DMS 273 (cell line): ENCODE measurements at regions not wholly inside any gene's neighbourhood (a gene's known extent, or its start where the extent isn't known, plus 50 kb on each side); places are given as distances from the start of the nearest gene placed in this dataset.

Source experiments
- DNase-seq: peaks from one replicate; lab custom pipeline; 2025; ENCODE audit not compliant: unreplicated experiment; lab: John Stamatoyannopoulos, UW

DNA sequence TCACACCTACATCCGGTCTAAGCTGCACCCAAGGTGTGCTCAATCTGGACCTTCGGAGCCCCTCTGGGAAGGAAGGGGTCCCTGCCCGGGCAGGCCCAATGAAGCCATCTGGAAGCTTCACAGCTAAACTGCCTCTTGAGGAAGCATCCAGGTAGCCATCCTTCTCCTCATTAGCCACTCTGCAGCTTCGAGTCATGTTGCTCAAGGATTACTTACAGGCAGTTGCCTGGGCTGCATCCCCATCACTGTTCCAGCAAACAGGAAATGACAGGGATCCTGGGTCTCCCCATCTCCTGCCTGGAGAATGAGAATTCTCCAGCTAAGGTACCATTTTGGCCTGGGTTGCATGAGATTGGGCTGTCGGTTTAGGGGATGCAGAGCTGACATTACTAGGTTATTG is 91.7 kb downstream of the ERMARD start:
- no peak for DNase-seq

DNA sequence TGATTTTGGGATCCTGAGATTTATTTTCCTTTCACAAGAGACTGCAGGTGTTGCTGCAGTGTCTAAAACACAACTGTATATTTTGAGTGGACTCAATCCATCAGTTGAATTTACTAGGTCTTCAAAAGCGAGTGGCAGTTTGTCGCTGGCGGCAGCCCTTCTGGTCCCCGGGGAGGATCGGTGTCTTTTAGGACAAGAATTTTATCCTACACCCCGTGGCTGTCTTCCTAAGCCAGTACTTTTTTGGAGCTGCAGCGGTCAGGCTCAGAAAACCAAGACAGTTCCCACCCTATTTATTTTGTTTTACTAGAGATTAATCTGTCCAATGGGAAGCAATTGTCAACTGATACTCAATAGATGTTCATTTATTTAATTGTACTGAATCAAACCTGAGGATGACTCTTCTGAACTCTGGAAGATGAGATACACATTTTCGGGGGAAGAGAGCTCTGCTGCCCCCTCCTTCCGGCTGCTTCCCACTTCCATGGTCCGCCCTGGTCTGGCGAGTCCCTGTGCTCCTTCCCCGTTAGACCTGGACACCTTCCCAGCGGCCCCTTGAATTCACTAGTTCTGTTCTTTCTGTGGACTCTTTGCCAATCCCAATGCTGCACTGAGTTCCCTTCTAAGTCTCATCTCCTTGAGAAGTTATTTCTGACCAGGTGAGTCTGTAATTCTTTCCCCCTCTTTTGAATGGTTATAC is 90.6 kb downstream of the ERMARD start:
- DNase-seq, result no peak

DNA sequence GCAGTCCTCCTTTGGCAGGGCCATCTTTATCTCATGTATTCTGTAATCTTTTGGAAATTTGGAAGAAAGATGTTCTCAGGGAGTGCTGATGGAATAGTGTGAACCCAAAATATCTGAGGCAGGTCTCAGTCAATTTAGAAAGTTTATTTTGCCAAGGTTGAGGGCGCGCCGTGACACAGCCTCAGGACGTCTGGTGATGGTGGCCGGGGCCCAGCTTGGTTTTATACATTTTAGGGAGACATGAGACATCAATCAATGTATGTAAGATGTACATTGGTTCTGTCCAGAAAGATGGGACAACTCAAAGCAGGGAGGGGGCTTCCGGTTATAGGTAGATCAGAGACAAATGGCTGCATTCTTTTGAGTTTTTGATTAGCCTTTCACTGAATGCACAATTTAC is 89.8 kb downstream of the ERMARD start:
- DNase-seq, result no peak

DNA sequence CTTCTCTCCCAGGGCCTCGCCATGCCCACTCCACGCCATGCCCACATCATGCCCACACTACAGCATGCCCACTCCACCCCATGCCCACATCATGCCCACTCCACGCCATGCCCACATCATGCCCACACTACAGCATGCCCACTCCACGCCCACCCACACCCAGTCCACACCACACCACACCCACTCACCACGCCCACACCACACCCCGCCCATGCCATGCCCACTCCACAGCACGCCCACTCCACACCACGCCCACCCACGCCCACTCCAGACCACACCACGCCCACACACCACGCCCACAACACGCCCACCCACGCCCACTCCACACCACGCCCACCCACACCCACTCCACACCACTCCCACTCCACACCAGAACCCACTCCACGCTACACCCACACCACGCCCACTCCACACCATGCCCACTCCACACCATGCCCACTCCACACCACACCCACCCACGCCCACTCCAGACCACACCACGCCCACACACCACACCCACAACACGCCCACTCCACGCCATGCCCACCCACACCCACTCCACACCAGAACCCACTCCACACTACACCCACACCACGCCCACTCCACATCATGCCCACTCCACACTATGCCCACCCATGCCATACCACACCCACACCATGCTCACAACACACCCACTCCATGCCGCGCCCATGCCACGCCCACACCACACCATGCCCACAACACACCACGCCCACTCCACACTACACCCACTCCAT is 88.6 kb downstream of the ERMARD start:
- no peak for DNase-seq

DNA sequence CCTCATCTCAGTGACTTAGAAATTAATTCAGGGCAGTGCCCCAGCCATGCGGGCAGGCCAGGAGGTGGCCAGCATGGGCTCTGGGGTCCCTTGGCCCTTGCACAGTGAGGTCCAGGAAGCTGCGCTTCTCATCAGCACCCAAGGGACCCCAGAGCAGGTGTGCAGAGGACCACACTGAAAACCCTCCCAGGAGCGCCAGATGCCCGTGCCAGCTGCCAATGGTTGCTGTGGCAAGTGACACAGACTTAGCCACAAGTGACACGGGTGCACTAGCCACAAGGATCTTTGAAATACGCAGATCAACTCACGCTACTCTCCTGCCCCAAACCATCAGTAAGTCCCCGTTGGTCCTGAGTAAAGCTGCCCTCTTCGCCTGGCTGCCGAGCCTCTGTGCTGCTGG is 88.1 kb downstream of the ERMARD start:
- peak; percentile 35 for DNase-seq

DNA sequence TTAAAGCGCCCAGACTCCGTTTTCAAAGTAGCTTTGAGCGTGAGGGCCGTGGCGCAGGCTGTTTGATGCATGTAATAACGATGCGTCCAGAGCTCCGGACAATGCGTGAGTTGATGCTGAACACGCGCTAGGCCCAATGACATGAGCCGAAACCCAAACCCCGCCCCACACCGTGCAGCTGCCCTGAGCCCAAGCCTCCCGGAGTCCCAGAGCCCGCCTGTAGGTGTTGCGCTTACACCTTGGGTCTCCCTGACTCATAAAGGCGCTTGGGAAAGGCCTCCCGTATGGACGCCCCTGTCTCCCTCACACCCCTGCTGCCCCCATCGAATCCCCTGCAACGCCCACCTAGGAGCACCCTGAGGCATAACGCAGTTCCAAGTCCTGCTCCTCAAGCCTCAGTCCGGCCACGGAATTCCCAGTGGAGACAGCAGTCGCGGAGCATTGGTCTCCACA is 87.6 kb downstream of the ERMARD start:
- DNase-seq, result peak; percentile 73

DNA sequence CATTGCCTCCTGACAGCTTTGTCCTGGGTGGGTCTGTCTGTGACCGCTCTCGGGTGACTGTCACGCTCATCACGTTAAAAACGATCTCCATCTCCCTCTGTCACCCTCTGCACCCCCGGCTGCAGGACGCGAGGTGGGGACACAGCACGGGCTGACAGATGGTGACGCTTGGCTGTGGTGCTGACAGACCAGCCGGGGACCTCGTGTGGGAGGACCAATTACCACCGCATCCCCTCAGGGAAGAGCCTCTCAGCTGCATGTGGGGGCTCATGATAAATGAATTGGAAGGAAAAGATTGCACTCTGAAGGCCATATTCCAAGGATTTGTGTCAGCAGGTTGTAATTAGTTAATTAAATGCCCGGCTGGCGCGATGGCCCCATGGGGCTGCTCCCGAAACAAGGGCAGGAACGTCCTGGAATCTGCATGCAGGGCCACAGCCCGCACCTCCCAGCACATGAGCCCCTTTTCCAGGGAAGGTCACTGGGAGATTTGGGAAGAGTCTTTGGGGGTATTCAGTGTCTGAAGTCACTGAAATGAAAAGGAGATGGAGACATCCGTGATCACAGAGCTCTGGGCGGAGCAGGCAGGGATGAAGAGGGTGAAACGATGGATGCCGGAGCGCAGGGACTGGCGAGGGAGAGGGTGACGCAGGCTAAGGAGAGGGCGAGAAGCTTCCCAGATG is 87.1 kb downstream of the ERMARD start:
- peak; percentile 51 for DNase-seq

DNA sequence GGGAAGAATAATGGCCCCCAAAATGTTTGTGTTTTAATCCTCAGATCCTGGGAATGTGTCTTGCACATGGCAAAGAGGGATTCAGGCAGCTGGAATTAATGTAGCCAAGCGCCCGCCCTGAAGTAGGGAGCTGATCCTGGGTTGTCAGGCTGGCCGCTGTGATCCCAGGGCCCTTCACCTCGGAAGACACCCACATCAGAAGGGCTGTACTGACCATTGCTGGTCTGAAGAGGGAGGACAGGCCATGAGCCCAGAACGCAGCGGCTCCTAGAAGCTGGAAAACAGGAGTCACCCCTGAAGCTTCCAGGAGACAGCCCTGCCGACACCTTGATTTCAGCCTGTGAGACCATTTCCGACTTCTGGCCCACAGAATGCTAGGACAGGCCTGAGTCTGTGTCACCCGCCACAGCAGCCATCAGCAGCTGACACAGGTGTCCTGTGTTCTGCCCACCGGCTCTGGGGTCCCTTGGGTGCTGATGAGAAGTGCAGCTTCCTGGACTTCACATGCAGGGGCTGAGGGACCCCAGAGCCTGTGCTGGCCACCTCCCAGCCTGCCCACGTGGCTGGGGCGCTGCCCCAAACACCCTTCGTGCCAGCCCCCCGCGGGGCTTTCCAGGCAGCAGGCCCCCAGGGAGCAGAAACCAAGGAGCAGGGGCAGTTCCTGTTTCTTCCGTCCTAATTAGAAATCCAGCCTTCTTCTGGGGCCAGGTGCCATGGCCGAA is 86.3 kb downstream of the ERMARD start:
- no peak for DNase-seq

DNA sequence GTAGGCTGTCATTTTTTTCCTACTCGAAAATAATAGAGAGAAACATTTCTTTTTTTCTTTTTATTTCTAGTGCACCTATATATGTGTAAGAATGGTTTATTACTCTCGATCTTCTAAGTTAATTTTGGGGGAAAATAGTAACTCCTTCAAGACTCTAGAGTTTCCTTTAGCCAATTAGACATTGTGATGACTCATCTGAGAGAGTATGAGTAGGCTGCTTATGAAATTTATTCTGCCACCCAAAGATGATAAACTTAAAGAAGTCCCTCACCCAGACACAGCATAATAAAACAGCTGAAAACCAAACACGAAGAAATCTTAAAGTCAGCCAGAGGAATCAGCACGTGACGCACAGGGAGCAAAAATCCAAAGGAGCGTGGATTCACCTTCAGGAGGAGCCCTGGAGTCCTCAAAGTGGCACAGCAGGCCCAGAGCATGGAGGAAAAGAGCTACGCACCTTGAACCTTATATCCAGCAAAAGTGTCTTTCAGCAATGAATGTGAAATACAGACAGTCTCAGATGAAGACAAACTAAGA is 81.9 kb downstream of the ERMARD start:
- DNase-seq, result no peak

DNA sequence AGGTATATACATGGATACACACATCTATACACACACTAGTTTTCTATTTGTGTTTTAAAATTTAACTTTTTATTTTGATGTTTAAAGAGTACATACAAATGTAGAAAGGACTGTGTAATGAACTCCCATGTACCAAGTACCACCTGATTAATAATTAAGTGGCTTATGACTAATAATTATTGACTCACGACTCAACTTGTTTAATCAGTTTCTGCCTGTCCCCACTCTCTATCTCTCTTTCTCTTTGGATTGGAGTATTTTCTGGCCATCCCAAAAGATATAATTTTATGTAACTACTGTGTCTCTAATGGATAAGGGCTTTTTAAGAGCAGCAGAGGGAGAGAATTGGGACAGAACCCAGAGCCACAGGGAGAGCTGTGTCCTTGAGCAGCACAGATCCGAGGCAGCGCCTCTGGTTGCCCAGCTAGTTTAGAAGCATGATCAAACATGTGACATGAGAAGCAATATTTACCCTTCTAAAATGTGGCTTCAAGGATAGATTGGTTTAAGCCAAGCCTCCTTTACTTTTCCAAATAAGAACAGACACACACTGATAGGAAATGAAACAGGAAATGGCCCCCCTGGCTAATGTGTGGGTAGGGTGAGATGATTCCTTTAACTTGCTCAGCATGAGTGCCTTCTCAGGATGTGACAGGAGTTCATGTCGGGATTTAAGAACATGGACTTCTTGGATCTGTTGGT is 81.0 kb downstream of the ERMARD start:
- no peak for DNase-seq

DNA sequence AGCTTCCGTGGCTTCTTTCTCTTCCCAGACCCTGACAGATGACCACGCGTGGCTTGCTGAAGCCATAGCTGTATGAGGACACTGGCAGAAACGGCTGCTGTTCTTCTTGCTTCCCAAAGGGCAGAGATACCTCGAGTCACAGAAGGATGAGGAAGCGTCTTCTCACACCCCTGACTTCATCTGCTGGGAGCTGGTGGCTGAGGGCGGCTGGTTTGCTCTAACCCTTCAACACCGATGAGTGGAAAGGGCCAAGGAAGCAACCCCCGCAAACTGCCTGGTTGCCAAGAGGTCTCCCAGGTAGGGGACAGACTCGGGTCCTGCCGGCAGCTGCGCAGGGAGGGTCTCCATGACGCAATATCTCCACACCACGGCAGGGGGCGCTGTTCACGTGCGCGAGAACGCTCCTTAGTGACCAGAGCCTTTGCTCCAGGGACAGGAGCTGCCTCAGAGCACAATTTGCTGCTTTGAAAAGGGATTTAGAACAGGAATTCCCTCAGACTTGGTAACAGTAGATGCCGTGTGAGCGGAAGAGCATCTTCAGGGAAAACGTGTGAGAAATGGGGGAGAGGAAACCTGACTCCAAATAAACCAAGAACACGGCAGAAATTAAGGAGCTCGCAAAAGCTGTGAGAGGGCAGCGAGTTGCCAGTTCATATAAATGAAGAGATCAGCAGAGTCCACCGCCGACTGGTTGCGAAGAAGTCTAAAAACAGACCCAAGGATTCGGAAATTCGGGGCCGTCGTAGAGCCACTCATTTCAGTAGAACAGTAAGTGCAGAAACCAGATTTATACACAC is 80.2 kb downstream of the ERMARD start:
- DNase-seq, result peak; percentile 86
